ENCODE measurements at regions not wholly inside any gene's neighbourhood (a gene's known extent, or its start where the extent isn't known, plus 50 kb on each side); places are given as distances from the start of the nearest gene placed in this dataset.

DNA sequence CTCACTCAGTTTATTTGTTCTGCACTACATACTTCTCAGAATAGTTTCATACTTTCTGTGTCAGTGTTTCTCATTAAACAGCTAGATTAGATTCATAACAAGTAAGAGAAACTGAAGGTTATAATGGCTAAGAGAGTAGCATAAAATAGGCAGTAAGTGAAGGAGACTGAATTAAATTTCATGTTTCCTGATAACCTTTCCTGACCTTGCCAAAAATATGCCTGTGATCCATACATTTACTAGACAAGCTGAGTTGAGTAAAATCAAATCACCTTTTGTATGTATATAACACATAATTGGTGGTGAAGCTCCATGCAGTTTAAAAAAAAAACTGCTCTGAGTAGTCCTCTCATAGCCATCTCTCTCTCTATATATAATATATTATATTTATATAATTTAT lies 545.3 kb upstream of the PCDH20 start:
- TF ChIP-seq POLR2A (IDR thresholded peaks at IDR 0.05; ENCODE audit: low read length) = no peak
- no peak for TF ChIP-seq GATA1 (IDR thresholded peaks at IDR 0.05; ENCODE audit: low read depth, low read length)
